Esophagus squamous epithelium (tissue), 4 donors: ENCODE measurements at regions not wholly inside any gene's neighbourhood (a gene's known extent, or its start where the extent isn't known, plus 50 kb on each side); places are given as distances from the start of the nearest gene placed in this dataset.

Experiments
- CTCF ChIP-seq, 6 experiments: fragments of 450-650 bp in 4 of 6; fragments of 200-600 bp in 2 of 6; sonication (generic) in 2 of 6; IDR thresholded peaks; one replicate each; pipeline ENCODE4 v1.5.1; 2016 to 2019; ENCODE audit warnings: antibody characterized with exemption in 6 of 6, mild to moderate bottlenecking in 4 of 6, moderate library complexity in 4 of 6
- POLR2A ChIP-seq, 4 donors: fragments of 450-650 bp; IDR thresholded peaks; one replicate each; pipeline ENCODE4 v1.6.1; 2017; ENCODE audit warnings: antibody characterized with exemption in 4 of 4, mild to moderate bottlenecking in 4 of 4, moderate library complexity in 3 of 4

GRCh38 chr21:15195104-15195503, 130.3 kb upstream of the NRIP1 start:
- TF ChIP-seq CTCF (IDR thresholded peaks at IDR 0.05) (no peak), POLR2A (IDR thresholded peaks at IDR 0.05) (no peak)
